CD14-positive monocyte (primary cell): ENCODE measurements at regions not wholly inside any gene's neighbourhood (a gene's known extent, or its start where the extent isn't known, plus 50 kb on each side); places are given as distances from the start of the nearest gene placed in this dataset.
"Not testable (repeated sequence)": the region's sequence is repeated elsewhere in the genome, so short reads cannot be mapped to it uniquely, and the experiment has no call there.

Source experiments
- DNase-seq, 3 donors: peaks; one replicate each; pipeline ENCODE4 v3.0.0-alpha.2; 2011 to 2022
- H2AFZ ChIP-seq: 2 replicates; pipeline ENCODE4 v1.6.0; 2012; ENCODE audit warnings: mild to moderate bottlenecking, low read depth, low read length, inconsistent platforms; ENCODE audit not compliant: insufficient read depth, poor library complexity, severe bottlenecking
- H3K27ac ChIP-seq, 2 donors: 1 replicate in 1 of 2; 2 replicates in 1 of 2; pipeline ENCODE4 v1.5.1; 2012 to 2013; ENCODE audit warnings: low read length in 2 of 2, control low read depth in 1 of 2, inconsistent platforms in 1 of 2, low read depth in 1 of 2, mild to moderate bottlenecking in 1 of 2
- H3K27me3 ChIP-seq, 2 donors: one replicate each; pipeline versions ENCODE4 v1.6.0 to v1.6.1; 2011 to 2013; ENCODE audit warnings: low read length in 2 of 2; ENCODE audit not compliant: control insufficient read depth in 2 of 2, insufficient read depth in 2 of 2
- H3K36me3 ChIP-seq, 2 donors: replicated peaks in 1 of 2; 1 replicate in 1 of 2; 2 replicates in 1 of 2; pipeline versions ENCODE4 v1.5.1 to v1.6.1; 2012 to 2013; ENCODE audit warnings: low read length in 2 of 2, control low read depth in 1 of 2, inconsistent platforms in 1 of 2, mild to moderate bottlenecking in 1 of 2; ENCODE audit not compliant: insufficient read depth in 2 of 2, control insufficient read depth in 1 of 2
- H3K4me1 ChIP-seq, 2 donors: 1 replicate in 1 of 2; 2 replicates in 1 of 2; pipeline versions ENCODE4 v1.5.1 to v1.6.1; 2012 to 2013; ENCODE audit warnings: low read length in 2 of 2, control low read depth in 1 of 2, inconsistent platforms in 1 of 2, mild to moderate bottlenecking in 1 of 2, moderate library complexity in 1 of 2; ENCODE audit not compliant: insufficient read depth in 2 of 2, control insufficient read depth in 1 of 2
- H3K4me2 ChIP-seq: replicated peaks from 2 replicates; pipeline ENCODE3; 2012; ENCODE audit warnings: low read length, moderate library complexity, mild to moderate bottlenecking; ENCODE audit not compliant: poor library complexity, severe bottlenecking; ENCODE audit errors: extremely low read depth
- H3K4me3 ChIP-seq, 3 experiments: fragments of 200-600 bp in 1 of 3; sonication (generic) in 1 of 3; replicated peaks in 1 of 3; 1 replicate in 2 of 3; 2 replicates in 1 of 3; pipeline ENCODE4 v1.5.1; 2011 to 2013; ENCODE audit warnings: low read length in 3 of 3, mild to moderate bottlenecking in 3 of 3, control low read depth in 2 of 3, low read depth in 2 of 3, inconsistent platforms in 1 of 3, moderate library complexity in 1 of 3
- H3K79me2 ChIP-seq: 2 replicates; pipeline ENCODE4 v1.6.0; 2012; ENCODE audit warnings: mild to moderate bottlenecking, control low read depth, inconsistent platforms, low read length, moderate library complexity; ENCODE audit not compliant: insufficient read depth
- H3K9ac ChIP-seq: 2 replicates; pipeline ENCODE4 v1.6.0; 2017; ENCODE audit warnings: low read length, mild to moderate bottlenecking; ENCODE audit not compliant: insufficient read depth, poor library complexity, severe bottlenecking
- H3K9me3 ChIP-seq, 2 donors: replicated peaks in 1 of 2; 1 replicate in 1 of 2; 2 replicates in 1 of 2; pipeline versions ENCODE4 v1.5.1 to v1.6.1; 2012 to 2013; ENCODE audit warnings: low read length in 2 of 2, control low read depth in 1 of 2; ENCODE audit not compliant: control insufficient read depth in 1 of 2, insufficient read depth in 1 of 2
- H4K20me1 ChIP-seq: 2 replicates; pipeline ENCODE4 v1.6.0; 2012; ENCODE audit warnings: mild to moderate bottlenecking, low read length, control low read depth, moderate library complexity; ENCODE audit not compliant: insufficient read depth
- H3K27ac Mint-ChIP-seq, 7 donors: one replicate each; pipeline ENCODE4 v1.8.0; 2020; ENCODE audit warnings: mild to moderate bottlenecking in 7 of 7, mixed read lengths in 7 of 7, moderate library complexity in 6 of 7, inconsistent platforms in 2 of 7
- H3K27me3 Mint-ChIP-seq, 3 donors: one replicate each; pipeline ENCODE4 v1.8.0; 2021 to 2022; ENCODE audit warnings: low read depth in 3 of 3, mild to moderate bottlenecking in 3 of 3, mixed read lengths in 3 of 3, moderate library complexity in 3 of 3, inconsistent platforms in 1 of 3
- H3K36me3 Mint-ChIP-seq, 2 donors: one replicate each; pipeline ENCODE4 v1.8.0; 2020; ENCODE audit warnings: mixed read lengths in 2 of 2, inconsistent platforms in 1 of 2, mild to moderate bottlenecking in 1 of 2
- H3K4me1 Mint-ChIP-seq: one replicate; pipeline ENCODE4 v1.8.0; 2020; ENCODE audit warnings: mild to moderate bottlenecking, mixed read lengths
- H3K4me3 Mint-ChIP-seq, 2 donors: one replicate each; pipeline ENCODE4 v1.8.0; 2020; ENCODE audit warnings: mild to moderate bottlenecking in 2 of 2, mixed read lengths in 2 of 2, moderate library complexity in 1 of 2
- H3K9me3 Mint-ChIP-seq, 7 donors: one replicate each; pipeline ENCODE4 v1.8.0; 2020 to 2022; ENCODE audit warnings: mixed read lengths in 7 of 7, mild to moderate bottlenecking in 6 of 7, moderate library complexity in 6 of 7, inconsistent platforms in 2 of 7
- WGBS: methylation state at CpG from one replicate; pipeline ENCODE4 v1.1.5; 2013; ENCODE audit warnings: missing lambda C conversion rate; ENCODE audit not compliant: insufficient coverage; 5-methylcytosine and 5-hydroxymethylcytosine counted together
- intact Hi-C, 2 donors: fragments of 100-400 bp; cut with micrococcal nuclease; formaldehyde crosslinking; loops; one replicate each; pipeline versions ENCODE4 v1.15.0 to v1.15.1; 2023
- TF ChIP-seq, protein P1 (sequence below): fragments of 200-600 bp; IDR thresholded peaks from one replicate; pipeline ENCODE4 v1.8.0; 2022; ENCODE audit warnings: antibody characterized with exemption, mild to moderate bottlenecking

DNA sequence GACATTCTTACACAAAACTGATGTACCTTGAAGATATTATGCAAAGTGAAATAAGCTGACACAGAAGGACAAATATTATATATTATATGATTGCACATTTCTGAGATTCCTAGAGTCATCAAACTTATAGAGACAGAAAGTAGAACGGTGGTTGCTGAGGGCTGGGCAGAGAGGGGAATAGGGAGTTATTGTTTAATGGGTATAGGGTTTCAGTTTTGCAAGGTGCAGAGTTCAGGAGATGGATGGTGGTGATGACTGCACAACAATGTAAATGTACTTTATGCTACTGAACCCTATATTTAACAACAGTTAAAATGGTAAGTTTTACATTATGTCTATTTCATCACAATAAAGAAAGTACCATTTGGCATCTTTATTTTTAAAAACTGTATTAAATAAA lies 315.8 kb upstream of the POU5F2 start:
- peaks cover 3 to 16% (median 9%) of the 10 kb centered on the region in 7 donors for H3K9me3 Mint-ChIP-seq
- no peaks in the 10 kb centered on the region for H3K4me1 Mint-ChIP-seq
- no CpG with 5 or more reads among the region's 1 CpG for WGBS
- TF ChIP-seq, protein P1, sequence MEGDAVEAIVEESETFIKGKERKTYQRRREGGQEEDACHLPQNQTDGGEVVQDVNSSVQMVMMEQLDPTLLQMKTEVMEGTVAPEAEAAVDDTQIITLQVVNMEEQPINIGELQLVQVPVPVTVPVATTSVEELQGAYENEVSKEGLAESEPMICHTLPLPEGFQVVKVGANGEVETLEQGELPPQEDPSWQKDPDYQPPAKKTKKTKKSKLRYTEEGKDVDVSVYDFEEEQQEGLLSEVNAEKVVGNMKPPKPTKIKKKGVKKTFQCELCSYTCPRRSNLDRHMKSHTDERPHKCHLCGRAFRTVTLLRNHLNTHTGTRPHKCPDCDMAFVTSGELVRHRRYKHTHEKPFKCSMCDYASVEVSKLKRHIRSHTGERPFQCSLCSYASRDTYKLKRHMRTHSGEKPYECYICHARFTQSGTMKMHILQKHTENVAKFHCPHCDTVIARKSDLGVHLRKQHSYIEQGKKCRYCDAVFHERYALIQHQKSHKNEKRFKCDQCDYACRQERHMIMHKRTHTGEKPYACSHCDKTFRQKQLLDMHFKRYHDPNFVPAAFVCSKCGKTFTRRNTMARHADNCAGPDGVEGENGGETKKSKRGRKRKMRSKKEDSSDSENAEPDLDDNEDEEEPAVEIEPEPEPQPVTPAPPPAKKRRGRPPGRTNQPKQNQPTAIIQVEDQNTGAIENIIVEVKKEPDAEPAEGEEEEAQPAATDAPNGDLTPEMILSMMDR: no peak
- DNase-seq: no peak
- Histone ChIP-seq H4K20me1 (peaks cover 5% of the 10 kb centered on the region), H3K4me3 (no peak overlapping the region), H3K27ac (no peak overlapping the region), H3K27me3 (no peaks in the 10 kb centered on the region), H2AFZ (no peak overlapping the region), H3K9ac (no peak overlapping the region), H3K4me2 (no peak overlapping the region), H3K9me3 (peaks cover 0 to 4% of the 10 kb centered on the region in 2 donors), H3K79me2 (peaks cover 18% of the 10 kb centered on the region), H3K36me3 (peaks cover 3 to 11% of the 10 kb centered on the region in 2 donors), H3K4me1 (no peaks in the 10 kb centered on the region)
- H3K4me3 Mint-ChIP-seq: no peak overlapping the region
- H3K27me3 Mint-ChIP-seq: no peaks in the 10 kb centered on the region
- H3K27ac Mint-ChIP-seq: no peak overlapping the region
- peaks cover 32 to 34% of the 10 kb centered on the region in 2 donors for H3K36me3 Mint-ChIP-seq
- intact Hi-C loops: no loop called here

DNA sequence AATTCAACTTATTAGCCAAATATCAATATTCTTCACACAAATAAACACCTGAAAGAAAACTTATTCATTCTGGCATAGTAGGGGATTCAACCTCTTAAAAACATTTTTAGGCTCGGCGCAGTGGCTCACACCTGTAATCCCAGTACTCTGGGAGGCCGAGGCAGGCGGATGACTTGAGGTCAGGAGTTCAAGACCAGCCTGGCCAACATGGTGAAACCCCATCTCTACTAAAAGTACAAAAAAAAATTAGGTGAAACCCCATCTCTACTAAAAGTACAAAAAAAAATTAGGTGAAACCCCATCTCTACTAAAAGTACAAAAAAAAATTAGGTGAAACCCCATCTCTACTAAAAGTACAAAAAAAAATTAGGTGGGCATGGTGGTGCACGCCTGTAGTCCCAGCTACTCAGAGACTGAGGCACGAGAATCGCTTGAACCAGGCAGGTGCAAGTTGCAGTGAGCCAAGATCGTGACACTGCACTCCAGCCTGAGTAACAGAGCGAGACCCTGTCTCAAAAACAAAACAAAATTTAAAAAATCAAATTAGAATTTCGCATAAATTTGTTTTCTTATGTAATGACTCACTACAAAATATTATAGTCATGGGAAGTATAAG lies 308.0 kb upstream of the POU5F2 start:
- H3K27me3 ChIP-seq, H4K20me1 ChIP-seq, H3K27ac ChIP-seq, H3K27ac Mint-ChIP-seq, H3K9me3 ChIP-seq, H3K4me3 ChIP-seq, H3K79me2 ChIP-seq, H3K4me1 Mint-ChIP-seq, H3K9me3 Mint-ChIP-seq, DNase-seq, intact Hi-C loops, H3K4me1 ChIP-seq, H3K9ac ChIP-seq, H2AFZ ChIP-seq, H3K4me3 Mint-ChIP-seq, H3K27me3 Mint-ChIP-seq, H3K4me2 ChIP-seq: not testable (repeated sequence)
- peaks cover 40 to 66% of the 10 kb centered on the region in 2 donors for H3K36me3 Mint-ChIP-seq
- H3K36me3 ChIP-seq: peaks cover 11 to 60% of the 10 kb centered on the region in 2 donors
- WGBS: no CpG with 5 or more reads among the region's 10 CpGs
